GM10266 (cell line): ENCODE measurements at regions not wholly inside any gene's neighbourhood (a gene's known extent, or its start where the extent isn't known, plus 50 kb on each side); places are given as distances from the start of the nearest gene placed in this dataset.

ENCODE experiments used
- DNase-seq: peaks from one replicate; pipeline ENCODE4 v3.0.0; 2012; ENCODE audit errors: extremely low spot score
- TF ChIP-seq, protein P1 (sequence below): IDR thresholded peaks from 2 replicates; pipeline ENCODE4 v1.5.1; 2012; ENCODE audit warnings: mild to moderate bottlenecking, low read depth; ENCODE audit not compliant: control insufficient read depth, insufficient read depth; ENCODE audit errors: missing control alignments

DNA sequence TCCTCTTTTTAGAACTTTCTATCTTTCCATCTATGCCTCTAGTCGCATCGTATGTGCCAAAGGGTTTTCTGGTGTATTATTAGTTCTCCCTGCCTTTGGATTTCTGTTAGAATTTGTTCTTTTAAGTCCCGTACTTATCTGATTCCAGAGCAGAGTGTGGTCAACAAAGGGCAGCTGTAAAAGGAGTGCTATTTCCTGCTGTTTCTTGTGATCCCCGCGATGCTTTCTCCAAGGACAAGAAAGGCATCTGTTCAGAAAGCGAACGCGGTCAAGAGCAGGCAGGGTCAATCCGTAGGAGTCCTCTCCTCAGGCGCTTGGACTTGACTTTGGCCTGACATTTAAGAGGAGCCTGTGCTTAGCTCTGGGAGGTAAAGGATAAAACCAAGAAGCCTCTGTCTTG, 1152.1 kb upstream of the AUTS2 start:
- no peak for DNase-seq
- TF ChIP-seq, protein P1, sequence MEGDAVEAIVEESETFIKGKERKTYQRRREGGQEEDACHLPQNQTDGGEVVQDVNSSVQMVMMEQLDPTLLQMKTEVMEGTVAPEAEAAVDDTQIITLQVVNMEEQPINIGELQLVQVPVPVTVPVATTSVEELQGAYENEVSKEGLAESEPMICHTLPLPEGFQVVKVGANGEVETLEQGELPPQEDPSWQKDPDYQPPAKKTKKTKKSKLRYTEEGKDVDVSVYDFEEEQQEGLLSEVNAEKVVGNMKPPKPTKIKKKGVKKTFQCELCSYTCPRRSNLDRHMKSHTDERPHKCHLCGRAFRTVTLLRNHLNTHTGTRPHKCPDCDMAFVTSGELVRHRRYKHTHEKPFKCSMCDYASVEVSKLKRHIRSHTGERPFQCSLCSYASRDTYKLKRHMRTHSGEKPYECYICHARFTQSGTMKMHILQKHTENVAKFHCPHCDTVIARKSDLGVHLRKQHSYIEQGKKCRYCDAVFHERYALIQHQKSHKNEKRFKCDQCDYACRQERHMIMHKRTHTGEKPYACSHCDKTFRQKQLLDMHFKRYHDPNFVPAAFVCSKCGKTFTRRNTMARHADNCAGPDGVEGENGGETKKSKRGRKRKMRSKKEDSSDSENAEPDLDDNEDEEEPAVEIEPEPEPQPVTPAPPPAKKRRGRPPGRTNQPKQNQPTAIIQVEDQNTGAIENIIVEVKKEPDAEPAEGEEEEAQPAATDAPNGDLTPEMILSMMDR: no peak

DNA sequence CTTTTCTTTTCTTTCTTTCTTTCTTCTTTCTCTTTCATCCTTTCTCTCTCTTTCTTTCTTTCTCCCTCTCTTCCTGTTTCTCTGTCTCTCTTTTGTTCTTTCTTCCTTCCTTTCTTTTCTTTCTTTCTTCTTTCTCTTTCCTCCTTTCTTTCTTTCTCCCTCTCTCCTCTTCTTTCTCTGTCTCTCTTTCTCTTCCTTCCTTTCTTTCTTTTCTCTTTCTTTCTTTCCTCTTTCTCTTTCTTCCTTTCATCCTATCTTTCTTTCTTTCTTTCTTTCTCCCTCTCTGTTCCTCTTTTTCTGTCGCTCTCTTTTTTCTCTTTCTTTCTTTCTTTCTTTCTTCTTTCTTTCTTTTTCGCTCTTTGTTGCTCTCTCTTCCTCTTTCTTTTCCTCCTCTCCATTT, 1149.2 kb upstream of the AUTS2 start:
- no peak for DNase-seq
- TF ChIP-seq, protein P1: no peak

DNA sequence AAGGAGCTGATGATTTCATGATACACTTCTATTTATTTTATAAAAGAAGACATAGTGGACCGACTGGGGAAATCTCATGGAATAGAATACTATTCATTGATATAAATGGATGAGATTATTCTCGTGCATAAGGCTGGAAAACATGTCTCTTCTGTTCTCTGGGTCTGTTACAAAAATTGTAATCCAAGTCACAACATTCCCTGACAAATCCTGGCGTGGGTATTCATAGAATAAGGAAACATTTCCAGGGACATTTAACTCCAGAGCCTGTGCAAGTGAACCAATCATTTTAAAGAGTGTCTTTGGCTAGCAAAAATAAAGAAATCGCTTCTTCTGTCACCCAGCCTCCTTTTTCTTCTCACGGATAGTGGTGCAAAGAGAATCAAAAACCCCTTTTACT, 1148.5 kb upstream of the AUTS2 start:
- no peak for DNase-seq
- TF ChIP-seq, protein P1: no peak

DNA sequence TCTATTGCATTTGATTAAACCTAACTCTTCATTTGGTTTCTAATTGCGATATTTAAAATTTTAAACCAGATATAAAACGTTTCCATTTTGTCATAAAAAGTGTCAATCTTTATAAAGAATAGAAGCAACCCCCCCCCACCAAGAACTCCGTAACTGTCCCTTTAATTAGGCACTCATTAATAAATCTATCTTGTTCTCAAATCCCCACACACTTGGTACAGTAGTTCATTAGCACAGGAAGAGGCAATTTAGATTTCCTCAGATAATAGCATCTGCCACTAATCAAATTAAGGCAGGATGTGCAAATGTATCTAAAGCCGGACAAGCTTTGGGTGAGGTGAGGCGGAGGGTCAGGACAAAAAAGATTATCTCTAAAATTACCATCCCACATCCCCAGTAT, 1143.3 kb upstream of the AUTS2 start:
- no peak for DNase-seq
- TF ChIP-seq, protein P1: no peak

GRCh38 chr7:68456469-68456868, 1141.8 kb upstream of the AUTS2 start:
- DNase-seq: no peak

GRCh38 chr7:68457481-68457880, 1140.8 kb upstream of the AUTS2 start:
- TF ChIP-seq, protein P1: no peak

More at GRCh38 chr7:68456469-68456868, 1141.8 kb upstream of the AUTS2 start:
- TF ChIP-seq, protein P1: no peak

GRCh38 chr7:68458010-68458908, 1140.0 kb upstream of the AUTS2 start:
- TF ChIP-seq, protein P1: no peak
- DNase-seq: no peak

More at GRCh38 chr7:68457481-68457880, 1140.8 kb upstream of the AUTS2 start:
- DNase-seq: no peak
